ENCODE measurements at regions not wholly inside any gene's neighbourhood (a gene's known extent, or its start where the extent isn't known, plus 50 kb on each side); places are given as distances from the start of the nearest gene placed in this dataset.

DNA sequence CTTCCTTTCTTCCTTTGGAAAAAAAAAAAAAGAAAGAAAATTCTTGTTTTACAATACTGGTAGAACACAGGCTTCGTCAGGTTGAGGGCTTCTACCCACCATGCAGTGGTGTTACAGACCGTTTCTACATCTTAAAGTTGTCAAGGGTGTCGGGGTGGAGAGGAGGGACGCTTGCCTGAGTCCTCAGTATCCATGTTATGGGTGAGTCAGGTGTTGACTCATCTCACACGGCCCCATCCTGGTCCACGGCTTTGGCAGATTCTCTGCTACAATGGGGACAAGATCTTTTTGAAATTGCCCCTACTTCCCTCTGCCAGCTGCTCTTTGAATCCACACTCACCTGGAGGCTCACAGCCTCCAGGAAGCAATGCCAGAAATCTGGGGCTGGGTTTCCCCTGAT is 310.3 kb upstream of the ZFP42 start:
- TF ChIP-seq, protein P1, sequence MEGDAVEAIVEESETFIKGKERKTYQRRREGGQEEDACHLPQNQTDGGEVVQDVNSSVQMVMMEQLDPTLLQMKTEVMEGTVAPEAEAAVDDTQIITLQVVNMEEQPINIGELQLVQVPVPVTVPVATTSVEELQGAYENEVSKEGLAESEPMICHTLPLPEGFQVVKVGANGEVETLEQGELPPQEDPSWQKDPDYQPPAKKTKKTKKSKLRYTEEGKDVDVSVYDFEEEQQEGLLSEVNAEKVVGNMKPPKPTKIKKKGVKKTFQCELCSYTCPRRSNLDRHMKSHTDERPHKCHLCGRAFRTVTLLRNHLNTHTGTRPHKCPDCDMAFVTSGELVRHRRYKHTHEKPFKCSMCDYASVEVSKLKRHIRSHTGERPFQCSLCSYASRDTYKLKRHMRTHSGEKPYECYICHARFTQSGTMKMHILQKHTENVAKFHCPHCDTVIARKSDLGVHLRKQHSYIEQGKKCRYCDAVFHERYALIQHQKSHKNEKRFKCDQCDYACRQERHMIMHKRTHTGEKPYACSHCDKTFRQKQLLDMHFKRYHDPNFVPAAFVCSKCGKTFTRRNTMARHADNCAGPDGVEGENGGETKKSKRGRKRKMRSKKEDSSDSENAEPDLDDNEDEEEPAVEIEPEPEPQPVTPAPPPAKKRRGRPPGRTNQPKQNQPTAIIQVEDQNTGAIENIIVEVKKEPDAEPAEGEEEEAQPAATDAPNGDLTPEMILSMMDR (IDR thresholded peaks at IDR 0.05) = no peak
- TF ChIP-seq POLR2A (IDR thresholded peaks at IDR 0.05) = no peak
